ENCODE measurements at regions not wholly inside any gene's neighbourhood (a gene's known extent, or its start where the extent isn't known, plus 50 kb on each side); places are given as distances from the start of the nearest gene placed in this dataset.

- Histone ChIP-seq H4K5ac (ENCODE audit: low read depth, low read length) (no peak overlapping the region), H3K4me3 (ENCODE audit: insufficient read depth, low read depth, low read length) (no peak overlapping the region), H2BK15ac (ENCODE audit: low read depth, low read length) (no peak overlapping the region), H3K4me2 (ENCODE audit: low read depth, low read length) (no peak overlapping the region), H2AFZ (replicated peaks; ENCODE audit: low read length, poor library complexity) (no peak overlapping the region), H2BK120ac (ENCODE audit: low read depth, low read length) (no peak overlapping the region), H3K4ac (ENCODE audit: low read depth, low read length) (no peak overlapping the region), H3K9me1 (ENCODE audit: insufficient read depth, low read length) (no peaks in the 10 kb centered on the region), H2BK20ac (ENCODE audit: low read depth, low read length) (no peak overlapping the region), H3K9ac (ENCODE audit: low read depth, low read length) (no peak overlapping the region), H3K27me3 (ENCODE audit: control insufficient read depth, insufficient read depth, low read length) (no peaks in the 10 kb centered on the region), H3K23ac (ENCODE audit: low read depth, low read length) (no peak overlapping the region), H3K79me1 (ENCODE audit: low read depth in 1 of 2, low read length in 2 of 2) (no peaks in the 10 kb centered on the region), H3K14ac (replicated peaks; ENCODE audit: low read depth, low read length) (no peak overlapping the region), H3K36me3 (ENCODE audit: control insufficient read depth, insufficient read depth, low read length) (no peaks in the 10 kb centered on the region), H2AK5ac (ENCODE audit: low read depth, low read length) (no peak overlapping the region), H2BK5ac (ENCODE audit: low read depth, low read length, poor library complexity, severe bottlenecking) (no peak overlapping the region), H3K27ac (ENCODE audit: insufficient read depth, low read length) (no peak overlapping the region), H3K9me3 (ENCODE audit: control insufficient read depth, insufficient read depth, low read length) (no peaks in the 10 kb centered on the region), H4K91ac (ENCODE audit: insufficient read depth, low read depth, low read length) (no peak overlapping the region), H4K20me1 (ENCODE audit: insufficient read depth, low read length) (no peaks in the 10 kb centered on the region), H3K4me1 (ENCODE audit: control insufficient read depth, insufficient read depth, low read length) (no peaks in the 10 kb centered on the region), H4K8ac (ENCODE audit: low read depth in 2 of 2, low read length in 2 of 2) (no peak overlapping the region), H3K18ac (ENCODE audit: low read depth, low read length) (no peak overlapping the region), H2AK9ac (replicated peaks; ENCODE audit: low read depth, low read length, poor library complexity) (no peak overlapping the region), H3K56ac (ENCODE audit: extremely low read depth, insufficient read depth, low read length) (no peak overlapping the region)
- TF ChIP-seq MXI1 (IDR thresholded peaks at IDR 0.05; ENCODE audit: borderline replicate concordance, low read depth, low read length) = no peak
- no peak for TF ChIP-seq NFE2L2 (IDR thresholded peaks at IDR 0.05; ENCODE audit: low read depth, low read length)
- TF ChIP-seq MAZ (IDR thresholded peaks at IDR 0.05; ENCODE audit: borderline replicate concordance, low read depth, low read length) = no peak
- no peak for TF ChIP-seq SMC3 (IDR thresholded peaks at IDR 0.05; ENCODE audit: low read depth, low read length)
- TF ChIP-seq CHD1 (IDR thresholded peaks at IDR 0.05; ENCODE audit: low read depth, low read length) = no peak
- TF ChIP-seq RAD21 (IDR thresholded peaks at IDR 0.05; ENCODE audit: low read length) = no peak
- TF ChIP-seq, protein P1, sequence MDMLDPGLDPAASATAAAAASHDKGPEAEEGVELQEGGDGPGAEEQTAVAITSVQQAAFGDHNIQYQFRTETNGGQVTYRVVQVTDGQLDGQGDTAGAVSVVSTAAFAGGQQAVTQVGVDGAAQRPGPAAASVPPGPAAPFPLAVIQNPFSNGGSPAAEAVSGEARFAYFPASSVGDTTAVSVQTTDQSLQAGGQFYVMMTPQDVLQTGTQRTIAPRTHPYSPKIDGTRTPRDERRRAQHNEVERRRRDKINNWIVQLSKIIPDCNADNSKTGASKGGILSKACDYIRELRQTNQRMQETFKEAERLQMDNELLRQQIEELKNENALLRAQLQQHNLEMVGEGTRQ (IDR thresholded peaks at IDR 0.05; ENCODE audit: low read depth, low read length) = no peak
- no peak for TF ChIP-seq POLR2A (IDR thresholded peaks at IDR 0.05; ENCODE audit: low read depth, low read length)
- no peak for TF ChIP-seq CTCF (conservative IDR thresholded peaks at IDR 0.05; ENCODE audit: low read depth, low read length)
- no peak for TF ChIP-seq RCOR1 (IDR thresholded peaks at IDR 0.05; ENCODE audit: insufficient replicate concordance, low read length)
- no peak for TF ChIP-seq ELK1 (IDR thresholded peaks at IDR 0.05; ENCODE audit: borderline replicate concordance, low read depth, low read length)
- no peak for TF ChIP-seq RFX5 (IDR thresholded peaks at IDR 0.05; ENCODE audit: low read depth, low read length)
- no peak for TF ChIP-seq BHLHE40 (IDR thresholded peaks at IDR 0.05; ENCODE audit: low read depth, low read length)
- TF ChIP-seq FOS (IDR thresholded peaks at IDR 0.05; ENCODE audit: low read depth, low read length) = no peak
- TF ChIP-seq MAFK (IDR thresholded peaks at IDR 0.05; ENCODE audit: low read depth, low read length) = no peak
- TF ChIP-seq CEBPB (IDR thresholded peaks at IDR 0.05; ENCODE audit: low read depth, low read length) = no peak
- in situ Hi-C loops (cut with MboI; ENCODE audit: low sequenced_read_pairs) = no loop called here
- intact Hi-C loops (cut with micrococcal nuclease) = no loop called here
- WGBS, 2 experiments (ENCODE audit: extremely low coverage in 2 of 2, insufficient read length in 1 of 2) = no CpG with 5 or more reads among the region's 4 CpGs
- CTCF ChIA-PET = no interaction called here
- ATAC-seq (ENCODE audit: low read depth) (no peak), DNase-seq (no peak)
- dilution Hi-C loops (cut with HindIII; ENCODE audit: low sequenced_read_pairs, unreplicated experiment) = no loop called here
- POLR2A ChIA-PET (ENCODE audit: unreplicated experiment) = no interaction called here
- BruUV-seq (replicated peaks) = no TSS peak
These were observed 754.4 kb upstream of the IGFBP3 start for GRCh38 chr7:46675456-46675855.

All from IMR-90 (cell line).